PC-9 (cell line): ENCODE measurements at regions not wholly inside any gene's neighbourhood (a gene's known extent, or its start where the extent isn't known, plus 50 kb on each side); places are given as distances from the start of the nearest gene placed in this dataset.

Experiments
- BruUV-seq: library from RNA; stranded (reverse); fragments of 400-500 nt; replicated peaks from 2 replicates; lab custom pipeline; 2021; lab: Mats Ljungman, UMichigan
- CTCF ChIA-PET: fragments of 300-600 bp; sonication (Branson Sonifier 250); formaldehyde crosslinking; loops from one replicate; lab custom pipeline; 2022; ENCODE audit warnings: antibody characterized with exemption; lab: Charles Lee
- POLR2A ChIA-PET: fragments of 300-600 bp; sonication (Branson Sonifier 250); formaldehyde crosslinking; loops from one replicate; lab custom pipeline; 2022; ENCODE audit warnings: antibody characterized with exemption; ENCODE audit not compliant: unreplicated experiment; lab: Charles Lee
- DNase-seq, 2 experiments: peaks; one replicate each; pipeline versions ENCODE4 v3.0.0 to v3.0.0-alpha.2; 2015 to 2022; ENCODE audit warnings: mixed read lengths in 1 of 2
- H2AFZ ChIP-seq: fragments of 200-600 bp; sonication (generic); 2 replicates; pipeline ENCODE4 v1.8.1; 2017; ENCODE audit warnings: antibody characterized with exemption
- H3F3A ChIP-seq: fragments of 200-600 bp; sonication (generic); 2 replicates; pipeline ENCODE4 v1.8.1; 2017; ENCODE audit warnings: antibody characterized with exemption, mild to moderate bottlenecking, low read depth; ENCODE audit not compliant: insufficient read depth
- H3K27ac ChIP-seq: fragments of 200-600 bp; sonication (generic); 2 replicates; pipeline ENCODE4 v1.6.1; 2016; ENCODE audit warnings: mixed run types
- H3K27me3 ChIP-seq: fragments of 200-600 bp; sonication (generic); 2 replicates; pipeline ENCODE4 v1.6.1; 2016; ENCODE audit warnings: low read depth, mixed run types; ENCODE audit not compliant: insufficient read depth
- H3K36me3 ChIP-seq: fragments of 200-600 bp; sonication (generic); 2 replicates; pipeline ENCODE4 v1.6.1; 2016; ENCODE audit warnings: low read depth, mixed run types
- H3K4me1 ChIP-seq: fragments of 200-600 bp; sonication (generic); replicated peaks from 2 replicates; pipeline ENCODE4 v1.6.1; 2016; ENCODE audit warnings: mixed run types; ENCODE audit not compliant: insufficient read depth
- H3K4me2 ChIP-seq: fragments of 200-600 bp; sonication (generic); 2 replicates; pipeline ENCODE4 v1.6.1; 2017; ENCODE audit warnings: mixed run types
- H3K4me3 ChIP-seq: fragments of 200-600 bp; sonication (generic); 2 replicates; pipeline ENCODE4 v1.6.1; 2016; ENCODE audit warnings: mixed run types
- H3K79me2 ChIP-seq: fragments of 200-600 bp; sonication (generic); 2 replicates; pipeline ENCODE4 v1.6.1; 2017; ENCODE audit warnings: low read depth, mixed run types
- H3K9me2 ChIP-seq: fragments of 200-600 bp; sonication (generic); 2 replicates; pipeline ENCODE4 v1.8.1; 2017; ENCODE audit warnings: mild to moderate bottlenecking; ENCODE audit not compliant: insufficient read depth
- H3K9me3 ChIP-seq: fragments of 200-600 bp; sonication (generic); 2 replicates; pipeline ENCODE4 v1.8.1; 2016; ENCODE audit warnings: low read depth; ENCODE audit not compliant: insufficient read depth
- H4K20me1 ChIP-seq: fragments of 200-600 bp; sonication (generic); 2 replicates; pipeline ENCODE4 v1.8.1; 2017; ENCODE audit not compliant: insufficient read depth
- CTCF ChIP-seq: fragments of 200-600 bp; sonication (generic); conservative IDR thresholded peaks from 2 replicates; pipeline ENCODE4 v1.6.1; 2017; ENCODE audit warnings: mixed run types, antibody characterized with exemption, mild to moderate bottlenecking, moderate library complexity
- EZH2 ChIP-seq: fragments of 200-600 bp; sonication (generic); IDR thresholded peaks from 2 replicates; pipeline ENCODE4 v1.8.0; 2017; ENCODE audit warnings: antibody characterized with exemption, low read depth
- intact Hi-C: fragments of 100-400 bp; cut with micrococcal nuclease; formaldehyde crosslinking; loops from one replicate; pipeline ENCODE4 v1.10.0; 2022; ENCODE audit not compliant: unreplicated experiment

- POLR2A ChIA-PET, result no interaction called here
- CTCF ChIA-PET, result no interaction called here
- no peaks in the 10 kb centered on the region for H3K79me2 ChIP-seq
- no peaks in the 10 kb centered on the region for H4K20me1 ChIP-seq
- H3K4me1 ChIP-seq, result no peaks in the 10 kb centered on the region
- no peak overlapping the region for H2AFZ ChIP-seq
- no peaks in the 10 kb centered on the region for H3F3A ChIP-seq
- no TSS peak for BruUV-seq
- no peaks in the 10 kb centered on the region for H3K36me3 ChIP-seq
- H3K9me2 ChIP-seq, result no peaks in the 10 kb centered on the region
- H3K9me3 ChIP-seq, result no peaks in the 10 kb centered on the region
- H3K27me3 ChIP-seq, result peaks cover 25% of the 10 kb centered on the region
- no peak overlapping the region for H3K27ac ChIP-seq
- H3K4me2 ChIP-seq, result no peak overlapping the region
- TF ChIP-seq EZH2 (no peak), CTCF (no peak)
- no peak overlapping the region for H3K4me3 ChIP-seq
- no peak for DNase-seq
- intact Hi-C loops, result no loop called here
These were observed 198.5 kb downstream of the TBXT start for GRCh38 chr6:165969184-165969583.

- H3K9me3 ChIP-seq, result no peaks in the 10 kb centered on the region
- no peaks in the 10 kb centered on the region for H3K36me3 ChIP-seq
- peaks cover 25% of the 10 kb centered on the region for H3K27me3 ChIP-seq
- TF ChIP-seq EZH2 (no peak), CTCF (no peak)
- BruUV-seq, result no TSS peak
- H4K20me1 ChIP-seq, result no peaks in the 10 kb centered on the region
- no peak overlapping the region for H3K27ac ChIP-seq
- H3K4me2 ChIP-seq, result no peak overlapping the region
- no peaks in the 10 kb centered on the region for H3K4me1 ChIP-seq
- no peak overlapping the region for H2AFZ ChIP-seq
- H3K79me2 ChIP-seq, result no peaks in the 10 kb centered on the region
- H3K9me2 ChIP-seq, result no peaks in the 10 kb centered on the region
- no peaks in the 10 kb centered on the region for H3F3A ChIP-seq
- POLR2A ChIA-PET, result no interaction called here
- CTCF ChIA-PET, result no interaction called here
- intact Hi-C loops, result no loop called here
- H3K4me3 ChIP-seq, result no peak overlapping the region
- DNase-seq, result no peak
These were observed 199.2 kb downstream of the TBXT start for GRCh38 chr6:165968408-165968807.

- Histone ChIP-seq H3K36me3 (no peaks in the 10 kb centered on the region), H2AFZ (no peak overlapping the region), H3K9me2 (no peaks in the 10 kb centered on the region), H3K4me3 (no peak overlapping the region), H3K27me3 (peaks cover 29% of the 10 kb centered on the region), H3K27ac (no peak overlapping the region), H3K4me1 (no peaks in the 10 kb centered on the region), H3K79me2 (no peaks in the 10 kb centered on the region), H3K9me3 (no peaks in the 10 kb centered on the region), H4K20me1 (no peaks in the 10 kb centered on the region), H3F3A (no peaks in the 10 kb centered on the region), H3K4me2 (no peak overlapping the region)
- BruUV-seq, result no TSS peak
- ChIA-PET POLR2A (no interaction called here), CTCF (no interaction called here)
- TF ChIP-seq CTCF (no peak), EZH2 (no peak)
- intact Hi-C loops, result no loop called here
- DNase-seq, result no peak
These were observed 199.7 kb downstream of the TBXT start for GRCh38 chr6:165967810-165968407.
